ENCODE measurements at regions not wholly inside any gene's neighbourhood (a gene's known extent, or its start where the extent isn't known, plus 50 kb on each side); places are given as distances from the start of the nearest gene placed in this dataset.
A peak's percentile ranks its signal among the peaks of the same experiment; 100 is the strongest.

DNA sequence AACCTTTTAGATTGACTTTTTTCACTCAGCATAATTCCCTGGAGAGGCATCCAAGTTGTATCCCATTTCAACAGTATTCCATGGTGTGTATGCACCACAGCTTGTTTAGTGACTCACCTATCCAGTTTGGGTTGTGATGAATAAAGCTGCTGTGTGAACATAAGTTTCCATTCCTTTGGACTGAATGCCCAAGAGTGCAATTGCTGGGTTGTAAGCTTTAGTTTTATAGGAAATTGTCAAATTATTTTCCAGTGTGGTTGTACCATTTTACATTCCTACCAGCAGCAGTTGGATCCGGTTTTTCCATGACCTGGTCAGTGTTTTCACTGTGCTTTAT lies 60.9 kb upstream of the TMED7 start:
- no peak for DNase-seq

DNA sequence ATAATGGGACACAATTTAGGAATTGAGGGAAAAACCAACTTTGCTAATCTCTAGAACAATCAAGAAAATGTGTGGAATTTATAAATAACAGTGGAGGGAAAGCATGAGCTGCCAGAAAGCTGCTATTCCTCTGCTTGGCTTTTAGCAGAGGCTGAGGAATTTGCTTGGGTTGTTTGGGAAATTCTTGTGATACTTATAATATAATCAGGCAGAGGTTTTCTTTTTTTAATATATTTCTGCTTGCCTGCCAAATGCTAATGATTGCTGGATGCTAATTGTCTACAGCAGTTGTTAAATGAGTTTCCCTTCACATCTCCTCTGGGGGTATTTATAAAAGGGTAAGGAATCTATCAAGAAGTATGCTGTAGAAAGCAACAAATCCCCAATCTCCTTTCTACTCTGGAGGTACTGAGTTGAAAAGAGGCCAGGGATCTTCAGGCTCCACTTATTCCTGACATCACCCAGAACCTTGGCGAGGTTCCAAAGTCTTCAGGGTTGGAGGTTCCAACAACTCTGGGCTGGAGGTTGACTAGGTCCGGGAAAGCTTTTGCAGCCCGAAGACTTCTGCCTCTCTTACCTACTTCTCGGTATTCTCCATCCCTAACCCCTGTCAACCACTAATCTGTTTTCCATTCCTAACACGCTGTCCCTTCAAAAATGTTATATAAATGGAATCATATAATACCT lies 60.4 kb upstream of the TMED7 start:
- peak; percentile 2 for DNase-seq

DNA sequence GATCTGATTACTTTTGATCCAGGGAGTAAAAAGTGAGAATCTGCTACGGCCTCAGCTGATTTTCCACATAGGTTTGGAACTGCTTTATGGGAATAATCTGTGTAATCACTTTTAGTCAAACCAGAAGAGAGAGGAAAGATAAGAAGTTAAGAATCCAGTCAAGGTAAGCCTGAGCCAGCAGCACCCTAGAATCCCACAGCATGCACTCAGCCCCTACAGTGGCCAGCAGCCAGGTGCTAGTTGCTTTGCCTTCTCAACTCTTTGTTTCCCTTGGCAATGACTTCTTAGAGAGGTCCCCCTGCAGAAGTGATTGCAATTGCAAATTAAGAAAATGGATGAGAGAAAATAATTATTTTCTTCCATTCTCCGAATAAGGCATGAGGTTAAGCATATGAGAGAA lies 59.7 kb upstream of the TMED7 start:
- DNase-seq: no peak

DNA sequence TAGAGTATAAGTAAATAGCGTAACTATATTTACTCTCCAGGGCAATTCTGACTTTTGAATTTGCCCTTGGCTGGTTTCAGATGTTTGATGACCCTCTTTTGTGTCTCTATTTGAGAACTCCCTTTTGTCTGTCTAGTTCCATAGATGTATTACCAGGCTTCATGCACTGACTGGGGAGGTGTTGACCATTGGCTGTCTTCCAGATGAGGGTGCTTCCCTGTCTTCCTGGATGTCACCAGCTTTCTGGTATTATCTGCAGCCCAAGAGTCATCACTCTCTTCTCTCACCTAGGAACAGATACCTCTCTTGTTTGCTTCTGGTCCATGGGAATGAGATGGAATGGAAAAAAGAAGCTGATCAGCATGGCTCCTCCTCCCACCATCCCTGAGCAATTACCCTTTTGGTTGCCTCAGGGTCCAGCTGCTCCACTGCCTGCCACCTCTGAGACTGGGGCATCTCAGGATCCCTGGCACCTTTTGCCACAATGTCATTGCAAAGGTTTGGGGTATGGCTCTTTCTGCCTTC lies 58.7 kb upstream of the TMED7 start:
- no peak for DNase-seq

DNA sequence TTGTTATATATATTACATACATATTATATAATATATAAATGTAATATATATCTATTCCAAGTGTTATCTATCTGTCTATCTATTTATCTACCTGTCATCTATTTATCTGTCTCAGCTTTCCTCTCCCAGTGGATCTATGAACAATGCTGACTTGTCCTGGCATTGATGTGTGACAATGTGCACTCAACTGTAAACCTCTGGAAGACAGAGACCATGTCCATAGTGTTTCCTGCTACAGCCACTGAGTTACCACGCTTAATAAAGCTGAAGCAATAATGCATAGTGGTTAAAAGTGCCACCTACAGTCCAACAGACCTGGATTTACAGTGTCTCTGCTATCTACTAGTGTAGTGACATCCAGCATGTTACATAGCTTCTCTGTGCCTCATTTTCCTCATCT lies 57.2 kb upstream of the TMED7 start:
- no peak for DNase-seq

All from dermis blood vessel endothelial cell (primary cell).